ENCODE measurements at regions not wholly inside any gene's neighbourhood (a gene's known extent, or its start where the extent isn't known, plus 50 kb on each side); places are given as distances from the start of the nearest gene placed in this dataset.

DNA sequence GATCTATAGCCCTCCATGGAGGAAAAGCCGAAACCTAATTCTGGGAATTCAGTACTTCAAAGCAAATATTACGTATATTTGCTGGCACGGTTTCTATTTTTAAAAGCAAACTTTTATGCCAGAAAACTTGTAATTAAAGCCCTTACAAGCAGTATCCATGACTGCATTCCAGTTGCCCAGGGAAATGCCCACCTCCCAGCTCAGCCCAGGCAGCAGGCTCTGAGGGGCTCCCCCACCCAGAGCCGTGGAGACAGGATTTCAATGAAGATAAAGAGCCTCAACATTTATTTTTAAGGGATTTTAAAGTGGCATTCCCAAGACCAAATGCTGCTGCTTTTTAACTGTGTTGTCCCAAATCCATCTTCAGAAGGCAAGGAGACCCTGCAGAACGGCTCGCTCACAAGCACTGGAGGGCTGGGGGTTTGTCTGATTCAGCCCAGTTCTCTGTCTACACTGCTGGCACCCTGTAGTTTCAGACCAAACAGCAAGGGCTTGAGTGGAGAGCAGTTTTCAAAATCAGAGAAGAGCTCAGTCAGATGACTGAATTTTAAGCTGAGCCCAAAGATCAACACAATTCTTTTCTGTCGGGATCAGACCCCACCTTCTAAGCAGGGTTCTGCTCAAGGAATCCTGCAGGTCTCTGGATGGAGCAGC is 105.1 kb downstream of the KCNF1 start:
- DNase-seq (ENCODE audit: low read depth), result no peak

DNA sequence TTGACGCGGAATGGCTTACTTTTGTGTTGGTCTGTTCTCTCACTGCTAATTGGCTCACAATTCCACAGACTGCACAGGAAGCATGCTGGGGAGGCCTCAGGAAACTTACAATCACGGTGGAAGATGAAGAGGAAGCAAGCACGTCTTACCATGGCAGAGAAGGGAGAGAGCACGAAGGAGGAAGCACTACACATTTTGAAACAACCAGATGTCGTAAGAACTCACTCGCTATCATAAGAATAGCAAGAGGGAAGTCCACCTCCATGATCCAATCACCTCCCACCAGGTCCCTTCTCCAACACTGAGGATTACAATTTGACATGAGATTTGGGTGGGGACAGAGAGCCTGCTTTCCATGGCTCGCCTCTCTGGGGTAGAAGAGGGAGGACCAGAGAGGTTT is 106.2 kb downstream of the KCNF1 start:
- DNase-seq (ENCODE audit: low read depth), result no peak

DNA sequence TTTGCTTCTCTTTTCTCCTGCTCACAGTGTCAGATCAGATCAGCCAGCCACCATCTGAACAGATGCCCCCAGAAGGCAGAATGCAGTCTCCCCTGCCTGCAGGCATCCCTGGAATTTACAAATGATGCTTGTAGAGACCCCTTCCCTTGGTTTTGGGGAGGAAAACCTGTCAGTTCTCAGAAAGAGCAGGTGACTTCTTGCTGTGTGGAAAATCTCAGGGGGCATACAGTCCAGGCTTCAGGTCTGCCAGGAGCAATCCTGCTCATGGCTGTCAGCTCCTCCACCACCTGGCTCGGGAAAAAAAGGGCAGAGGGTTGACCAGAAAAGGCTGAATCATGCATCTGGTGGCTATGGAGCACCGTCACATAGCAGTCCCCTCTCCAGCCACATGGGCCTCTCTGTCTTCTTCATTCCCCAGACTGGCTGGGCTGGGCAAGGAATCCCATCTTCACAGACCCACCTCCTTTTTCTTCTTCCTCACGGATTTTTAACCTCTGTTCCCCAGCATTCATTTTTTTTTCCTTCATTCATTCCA is 107.0 kb downstream of the KCNF1 start:
- no peak for DNase-seq (ENCODE audit: low read depth)

DNA sequence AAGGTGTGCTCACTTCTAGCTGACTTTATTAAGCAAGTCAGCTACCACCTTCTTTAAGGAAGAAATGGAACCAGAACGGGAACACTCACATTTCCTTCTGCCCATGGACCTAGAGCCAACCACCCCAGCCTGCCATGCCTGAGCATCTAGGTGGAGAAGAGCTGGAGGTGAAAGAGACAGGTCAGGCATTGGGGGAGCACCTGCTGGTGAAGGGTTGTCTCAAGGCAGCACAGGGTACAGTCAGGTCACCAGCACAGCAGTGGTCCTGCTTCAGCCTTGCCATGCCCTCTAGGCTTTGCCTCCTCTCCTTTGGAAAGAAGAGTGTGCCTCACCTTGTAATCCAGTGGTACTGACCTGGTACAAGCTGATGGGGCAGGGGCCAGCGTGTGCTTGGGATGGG is 107.9 kb downstream of the KCNF1 start:
- no peak for DNase-seq (ENCODE audit: low read depth)

DNA sequence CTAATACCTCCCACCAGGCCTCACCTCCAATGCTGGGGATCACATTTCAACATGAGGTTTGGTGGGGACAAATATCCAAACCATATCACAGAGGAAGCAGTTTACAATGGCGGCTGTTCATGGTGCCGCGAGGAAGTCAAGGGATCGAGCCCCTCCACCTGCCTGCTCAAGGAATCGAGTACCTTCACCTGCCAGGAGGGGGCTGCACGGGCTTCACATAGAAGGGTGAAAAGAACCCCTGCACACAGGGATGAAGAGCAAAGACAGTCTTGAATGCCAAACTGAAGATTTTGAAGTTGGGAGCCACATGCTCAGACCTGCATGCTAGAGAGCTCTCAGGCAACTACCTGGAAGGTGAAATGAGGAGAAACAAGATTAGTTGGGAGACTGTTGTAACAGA is 110.3 kb downstream of the KCNF1 start:
- no peak for DNase-seq (ENCODE audit: low read depth)

DNA sequence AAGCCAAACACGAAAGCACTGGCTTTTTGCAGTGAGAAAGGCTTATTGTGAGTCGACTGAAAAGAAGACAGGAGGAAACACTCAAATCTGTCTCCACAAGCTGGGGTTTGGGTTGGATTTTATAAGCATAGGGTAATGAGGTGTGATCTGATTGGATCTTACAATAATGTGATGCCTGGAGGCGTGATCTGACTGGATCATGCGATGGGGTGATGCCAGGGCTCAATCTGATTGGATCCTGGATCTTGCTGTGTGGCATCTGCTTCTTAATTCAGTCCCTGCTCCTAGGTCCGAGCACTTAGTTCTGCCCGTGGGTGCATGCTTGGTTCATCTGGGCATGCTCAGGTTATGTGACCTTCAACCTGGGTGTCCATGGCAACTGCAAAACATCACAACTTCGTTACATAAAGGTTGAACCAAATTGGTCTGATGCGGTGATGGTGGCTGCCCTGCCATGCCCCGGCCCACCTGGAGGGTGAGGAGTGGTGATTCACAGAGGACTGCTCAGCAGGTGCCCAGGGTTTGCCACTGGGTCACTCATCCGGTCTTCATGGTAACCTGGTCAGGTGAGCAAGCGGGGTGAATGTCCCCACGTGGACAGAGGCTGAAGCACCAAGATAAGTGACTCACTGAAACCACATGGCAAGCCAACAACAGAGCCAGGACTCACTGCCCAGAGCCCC is 111.0 kb downstream of the KCNF1 start:
- peak; percentile 33 for DNase-seq (ENCODE audit: low read depth)

DNA sequence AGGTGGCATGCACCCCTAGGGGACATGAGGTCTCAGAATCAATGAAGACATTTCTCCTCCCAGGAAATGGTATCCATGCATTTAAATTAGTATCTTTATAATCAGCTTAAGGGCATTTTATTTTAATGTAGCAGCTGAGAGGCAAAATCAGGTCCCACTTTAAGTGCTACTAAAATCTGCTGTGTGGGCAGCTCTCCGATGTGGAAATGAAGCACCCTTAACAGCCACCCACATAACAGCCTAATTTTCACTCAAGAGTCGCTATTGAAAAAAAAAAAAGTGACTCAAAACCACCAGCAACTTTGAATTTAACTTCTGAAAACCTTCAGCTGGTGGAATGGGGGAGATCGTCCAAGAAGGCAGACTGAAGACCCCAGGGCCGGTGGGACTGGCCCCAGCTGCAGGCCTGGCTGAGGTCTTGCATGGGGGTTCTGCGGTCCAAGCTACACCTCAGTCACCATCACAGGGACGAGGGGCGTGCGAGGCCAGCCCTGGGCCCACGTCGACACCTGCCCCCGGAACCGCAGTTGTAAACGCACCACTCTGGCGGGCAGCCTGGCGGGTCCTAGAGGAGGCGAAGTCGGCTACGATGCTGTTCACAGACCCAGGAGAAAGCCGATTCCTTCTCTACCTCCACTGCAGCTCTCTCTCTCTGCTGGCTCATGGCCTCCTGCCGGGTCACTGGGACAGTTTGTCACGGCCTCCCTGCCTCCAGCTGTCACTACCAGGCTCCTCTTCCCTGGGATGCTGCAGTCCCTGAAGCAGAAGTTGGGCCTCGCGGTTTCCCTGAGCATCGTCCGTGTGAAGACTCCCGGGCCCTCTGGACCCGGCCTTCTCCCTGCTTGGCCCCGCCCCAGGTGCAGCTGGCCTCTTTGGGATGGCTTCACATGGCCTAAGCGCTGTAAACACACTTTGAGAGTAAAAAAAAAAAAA is 111.9 kb downstream of the KCNF1 start:
- no peak for DNase-seq (ENCODE audit: low read depth)

DNA sequence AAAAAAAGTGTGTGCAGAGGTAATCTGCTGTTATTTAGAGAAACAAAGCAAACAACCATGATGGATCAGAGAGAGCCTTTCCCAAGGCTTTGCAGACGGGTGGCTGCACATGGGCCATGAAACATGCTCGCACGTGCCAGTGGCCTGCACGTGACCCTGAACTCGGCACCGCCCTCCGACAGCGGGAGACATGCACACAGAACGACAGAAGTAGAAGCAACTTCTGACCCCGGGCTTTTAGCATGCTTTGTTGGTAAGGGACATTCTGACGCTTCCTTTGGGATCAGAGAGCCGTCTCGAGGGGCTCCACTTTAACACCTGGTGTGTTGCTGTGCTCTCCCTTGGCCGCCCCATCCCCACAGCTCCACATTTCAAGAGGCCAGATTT is 112.5 kb downstream of the KCNF1 start:
- DNase-seq (ENCODE audit: low read depth), result no peak

DNA sequence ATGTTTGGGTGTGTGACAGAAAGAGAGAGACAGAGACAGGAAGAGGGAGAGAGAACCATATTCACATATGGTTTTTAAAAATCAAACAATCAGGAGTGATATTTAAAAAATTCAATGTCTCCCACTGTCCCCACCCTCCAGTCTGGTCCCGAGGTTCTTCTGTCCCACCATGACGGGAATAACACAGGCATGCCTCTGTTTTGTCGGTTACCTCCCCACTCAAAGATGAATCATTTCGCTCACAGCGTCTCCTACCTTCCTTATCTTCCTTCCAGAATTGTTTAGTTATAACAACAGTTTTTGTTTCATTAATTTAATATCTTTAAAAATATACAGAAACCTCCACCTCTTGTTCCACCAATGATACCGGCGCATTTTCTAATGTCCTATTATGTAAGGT is 113.0 kb downstream of the KCNF1 start:
- no peak for DNase-seq (ENCODE audit: low read depth)

DNA sequence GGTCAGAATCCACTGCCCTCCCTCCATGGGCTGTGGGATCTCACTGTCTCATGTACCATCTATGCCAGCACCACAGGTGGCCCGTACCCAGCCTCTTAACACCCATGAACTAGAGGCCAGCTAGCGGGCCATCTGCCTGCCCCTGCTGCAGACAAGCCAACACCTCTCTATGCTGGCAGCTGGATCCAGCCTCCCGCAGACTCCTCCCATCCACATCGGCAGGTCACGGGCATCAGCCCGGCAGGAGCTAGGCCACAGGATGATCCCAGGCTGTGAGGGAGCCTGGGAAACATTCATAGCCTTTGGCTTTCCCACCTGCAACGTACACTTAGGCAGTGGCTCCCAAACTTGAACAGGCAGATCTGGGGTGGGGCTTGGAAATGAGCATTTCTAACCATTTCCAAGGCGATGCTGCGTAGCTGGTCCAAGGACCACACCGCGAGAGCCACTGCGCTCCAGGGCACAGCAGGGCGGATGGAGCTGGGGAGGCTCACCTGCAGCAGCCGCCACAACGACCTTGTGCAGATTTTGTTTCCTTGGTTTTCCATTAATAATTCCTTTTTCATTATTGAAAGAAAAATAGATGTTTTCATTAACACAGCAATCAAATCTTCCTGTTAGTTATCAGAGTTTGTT is 114.7 kb downstream of the KCNF1 start:
- DNase-seq (ENCODE audit: low read depth), result no peak

DNA sequence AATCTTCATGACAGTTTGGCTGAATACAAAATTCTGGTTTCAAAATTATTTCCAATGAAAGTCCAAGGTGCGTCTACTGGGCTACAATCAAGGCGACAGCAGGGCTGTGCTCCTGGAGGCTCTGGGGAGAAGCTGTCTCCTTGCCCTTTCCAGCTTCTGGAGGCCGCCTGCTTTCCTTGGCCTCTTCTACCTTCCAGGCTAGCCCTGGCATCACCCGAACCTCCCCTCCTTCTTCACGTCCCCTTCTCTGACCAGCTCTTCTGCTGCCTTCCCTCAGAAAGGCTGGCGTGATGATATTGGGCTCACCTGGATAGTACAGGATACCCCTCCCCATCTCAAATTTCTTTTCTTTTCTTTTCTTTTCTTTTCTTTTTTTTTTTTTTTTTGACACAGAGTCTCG is 115.5 kb downstream of the KCNF1 start:
- no peak for DNase-seq (ENCODE audit: low read depth)

DNA sequence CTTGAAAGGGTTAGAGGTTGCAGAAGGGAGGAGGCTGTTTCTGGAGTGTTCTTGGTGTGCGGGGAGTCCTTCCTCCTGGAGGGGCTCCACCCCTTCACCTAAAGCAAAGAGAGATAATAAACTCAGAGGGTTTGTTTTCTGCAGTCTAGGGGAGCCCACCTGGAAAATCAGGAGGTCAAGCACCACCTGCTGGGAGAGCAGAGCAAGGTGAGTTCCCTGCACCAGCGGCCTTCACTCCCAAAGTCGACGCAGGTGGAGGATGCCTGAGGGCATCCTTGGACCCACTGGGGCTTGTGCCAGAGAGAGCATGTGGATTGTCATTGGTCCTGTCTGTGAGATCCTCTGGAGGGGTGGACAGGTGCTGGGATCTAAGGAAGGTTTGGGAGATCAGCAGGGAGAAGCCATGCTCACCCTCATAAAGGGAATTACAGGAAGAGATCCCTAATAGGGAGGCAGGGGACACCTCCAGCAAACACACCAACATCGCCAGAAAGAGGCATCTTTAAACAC is 116.7 kb downstream of the KCNF1 start:
- no peak for DNase-seq (ENCODE audit: low read depth)

DNA sequence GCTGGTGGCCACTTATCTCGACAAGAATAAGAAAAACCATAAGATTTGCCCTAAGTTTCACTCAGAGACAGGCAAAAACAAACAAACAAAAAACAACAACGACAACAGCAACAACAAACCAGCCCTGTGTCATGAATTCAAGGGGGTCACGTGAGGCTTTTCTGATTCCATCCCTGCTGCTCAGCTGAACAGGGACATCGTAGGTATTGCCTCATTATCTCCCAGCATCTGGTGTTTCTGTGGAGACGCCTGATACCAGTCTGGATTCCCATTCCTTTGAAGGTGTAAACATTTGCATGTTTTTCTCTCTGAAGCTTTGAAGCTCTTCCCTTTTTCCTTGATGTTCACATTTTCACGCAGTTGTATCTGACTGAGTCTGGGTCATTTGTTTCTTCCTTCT is 117.4 kb downstream of the KCNF1 start:
- DNase-seq (ENCODE audit: low read depth), result no peak

DNA sequence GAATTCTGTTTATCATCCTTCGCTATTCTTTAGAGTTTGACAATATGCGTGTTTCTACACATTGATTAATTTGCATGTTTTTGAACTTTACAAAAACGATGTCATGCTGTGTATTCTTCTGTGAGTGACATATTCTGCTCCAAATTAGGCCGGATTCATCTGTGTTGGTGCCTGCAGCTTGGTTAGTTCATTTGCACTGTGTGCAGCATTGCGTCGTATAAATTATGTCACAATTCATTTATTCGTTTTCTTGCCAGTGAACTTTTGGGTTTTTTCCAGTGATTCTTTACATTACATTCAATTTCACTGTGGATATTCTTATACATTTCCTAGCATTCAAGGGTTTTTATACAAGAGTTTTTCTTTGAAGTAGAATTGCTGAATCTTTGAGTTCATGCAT is 118.3 kb downstream of the KCNF1 start:
- no peak for DNase-seq (ENCODE audit: low read depth)

DNA sequence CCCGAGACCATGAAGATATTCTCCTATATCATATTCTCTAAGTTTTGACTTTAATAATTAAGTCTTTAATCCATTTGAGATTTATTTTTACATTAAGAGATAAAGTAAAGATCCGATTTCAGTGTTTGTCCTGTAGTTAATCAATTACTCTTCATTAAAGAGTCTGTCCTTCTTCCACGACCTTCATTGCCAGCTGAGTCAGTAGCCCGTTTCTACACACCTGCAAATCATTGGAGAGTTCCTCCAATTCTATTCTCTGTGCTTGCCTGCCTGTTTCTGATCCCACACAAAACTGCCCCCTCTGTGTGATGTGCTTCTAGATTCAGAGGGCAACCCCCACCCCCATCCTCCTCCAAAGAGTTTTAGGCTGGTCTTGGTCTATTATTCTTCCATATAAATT is 119.2 kb downstream of the KCNF1 start:
- DNase-seq (ENCODE audit: low read depth), result no peak

DNA sequence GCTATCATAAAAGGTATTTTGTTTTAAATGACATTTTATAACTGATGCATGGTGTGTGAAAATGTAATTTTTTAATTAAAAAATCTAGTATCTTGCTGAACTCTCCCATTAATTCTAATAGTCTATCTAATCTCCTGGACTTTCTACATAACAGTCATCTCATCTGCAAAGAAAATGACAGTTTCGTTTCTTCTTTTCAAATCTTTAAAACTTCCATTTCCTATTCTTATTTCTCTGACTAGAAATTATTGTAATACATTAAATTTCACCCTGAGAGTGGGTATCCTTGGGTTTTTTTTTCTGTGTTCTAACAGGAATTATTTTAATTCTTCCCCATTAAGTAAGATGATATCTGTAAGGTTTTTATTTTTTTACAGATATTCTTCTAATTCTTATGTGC is 120.1 kb downstream of the KCNF1 start:
- DNase-seq (ENCODE audit: low read depth), result no peak

DNA sequence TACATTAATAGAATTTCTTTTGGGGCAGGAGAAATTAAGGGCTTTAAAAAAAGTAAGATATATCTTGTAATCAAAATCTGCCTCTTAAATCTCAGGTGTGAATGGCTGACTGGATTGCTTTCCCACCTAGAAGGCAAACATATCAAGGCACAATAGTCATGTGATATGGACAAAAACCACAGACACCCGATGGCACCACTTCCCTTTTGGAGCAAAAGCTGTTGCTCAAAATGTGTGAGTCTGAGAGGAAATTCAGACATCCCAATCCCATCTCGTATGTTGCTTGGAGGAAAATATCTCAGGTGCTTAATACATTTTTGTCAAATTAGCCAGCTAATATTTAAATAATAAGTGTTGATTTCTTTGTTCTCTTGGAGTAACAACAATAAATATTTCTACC is 120.7 kb downstream of the KCNF1 start:
- DNase-seq (ENCODE audit: low read depth), result no peak

DNA sequence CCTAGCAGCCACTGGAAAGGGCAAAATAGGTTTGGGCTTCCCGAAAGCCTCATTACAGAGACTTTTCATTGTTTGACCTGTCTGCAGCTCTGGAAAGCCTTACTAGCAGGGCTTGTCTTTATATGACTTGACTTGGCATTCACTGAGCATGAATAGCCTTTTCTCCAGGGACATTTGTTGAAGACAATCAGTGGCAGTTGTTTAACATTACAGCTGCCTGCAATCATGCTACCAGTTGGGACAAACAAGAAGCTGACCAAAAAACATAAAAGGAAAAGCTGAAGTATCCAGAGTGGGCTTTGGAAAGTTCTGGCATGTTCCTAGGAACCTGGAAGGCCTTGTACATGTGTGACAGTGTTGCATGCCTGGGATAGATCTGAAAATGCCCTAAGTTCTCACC is 121.4 kb downstream of the KCNF1 start:
- no peak for DNase-seq (ENCODE audit: low read depth)

DNA sequence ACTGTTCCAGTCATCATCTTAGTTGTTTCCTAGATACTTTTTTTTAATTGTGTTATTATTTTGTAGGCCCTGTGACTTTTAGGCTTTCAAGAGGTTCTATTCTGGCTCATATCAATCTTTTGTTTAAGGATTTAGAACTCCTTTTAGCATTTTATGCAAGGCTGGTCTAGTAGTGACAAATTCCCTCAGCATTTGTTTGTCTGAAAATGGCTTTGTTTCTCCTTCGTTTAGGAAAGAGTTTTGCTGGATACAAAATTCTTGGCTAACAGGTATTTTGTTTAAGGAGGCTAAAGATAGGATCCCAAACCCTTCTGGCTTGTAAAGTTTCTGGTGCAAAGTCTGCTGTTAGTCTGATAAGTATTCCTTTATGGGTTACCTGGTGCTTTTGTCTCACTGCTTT is 116.6 kb upstream of the SLC66A3 start:
- no peak for DNase-seq (ENCODE audit: low read depth)

DNA sequence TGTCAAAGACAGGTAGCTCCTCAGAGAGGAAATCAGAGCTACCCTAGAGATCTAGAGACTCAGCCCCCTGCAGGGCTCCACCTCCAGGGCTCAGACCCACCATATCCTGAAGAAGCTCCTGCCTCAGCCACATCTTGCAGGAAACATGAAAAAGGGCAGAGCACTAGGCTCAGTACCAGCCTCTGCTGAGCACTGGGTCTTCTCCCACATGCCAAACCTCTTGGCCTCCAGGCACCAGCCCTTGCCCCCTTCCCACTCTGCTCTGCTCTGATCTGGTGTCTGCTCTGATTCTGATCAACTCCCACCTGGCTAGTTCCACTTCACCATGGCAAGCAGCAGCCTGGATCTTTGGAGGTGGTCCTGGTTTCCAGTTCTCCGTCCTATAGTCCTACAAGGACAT is 114.3 kb upstream of the SLC66A3 start:
- no peak for DNase-seq (ENCODE audit: low read depth)

DNA sequence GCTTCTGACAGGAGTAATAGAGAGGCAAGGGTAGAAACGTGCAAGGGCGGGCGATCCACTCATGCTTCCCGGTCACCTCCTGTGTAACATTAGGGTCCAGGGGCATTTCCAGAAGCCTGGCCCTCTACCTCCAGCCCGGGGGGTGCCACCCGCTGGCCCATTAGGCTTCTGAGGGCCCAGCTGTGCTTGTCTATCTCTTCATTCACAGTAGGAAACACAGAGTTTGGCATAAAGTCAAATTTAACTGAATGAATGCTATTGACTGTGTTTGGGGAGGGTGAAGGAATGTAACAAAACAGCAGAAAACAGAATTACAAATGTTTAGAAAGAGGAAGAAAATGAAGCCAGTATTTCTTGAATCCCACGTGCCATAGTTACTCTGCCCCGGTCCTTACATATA is 112.4 kb upstream of the SLC66A3 start:
- no peak for DNase-seq (ENCODE audit: low read depth)

DNA sequence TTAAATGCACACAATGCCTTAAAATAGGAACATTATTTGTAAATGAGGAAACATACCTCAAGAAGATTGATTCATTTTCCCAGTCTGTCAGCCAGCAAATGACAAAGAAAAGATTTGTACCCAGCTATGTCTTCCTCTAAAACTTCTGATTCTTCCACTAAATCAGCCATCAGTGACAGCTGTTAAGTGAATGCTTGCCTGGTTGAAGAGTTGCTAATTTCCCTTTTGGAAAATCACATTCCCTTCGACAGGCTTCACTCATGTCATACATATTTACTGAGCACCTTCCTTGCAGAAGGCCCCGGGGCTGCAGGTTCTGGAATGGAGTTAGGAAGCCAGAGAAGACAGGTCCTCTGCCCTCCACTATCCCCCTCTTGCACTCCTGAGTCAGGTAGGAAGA is 112.0 kb upstream of the SLC66A3 start:
- no peak for DNase-seq (ENCODE audit: low read depth)

All from Daoy (cell line).